OCI-LY1 (cell line): ENCODE measurements at regions not wholly inside any gene's neighbourhood (a gene's known extent, or its start where the extent isn't known, plus 50 kb on each side); places are given as distances from the start of the nearest gene placed in this dataset.

Source experiments
- H2AFZ ChIP-seq: fragments of 200-600 bp; sonication (generic), shearing (Covaris generic); 2 replicates; pipeline ENCODE4 v1.6.0; 2014; ENCODE audit warnings: antibody characterized with exemption, mild to moderate bottlenecking, low read length
- H3F3A ChIP-seq: fragments of 200-600 bp; sonication (generic), shearing (Covaris generic); 2 replicates; pipeline ENCODE4 v1.6.0; 2014; ENCODE audit warnings: mild to moderate bottlenecking, antibody characterized with exemption, low read length, moderate library complexity; ENCODE audit not compliant: insufficient read depth
- H3K27ac ChIP-seq: fragments of 200-600 bp; sonication (generic); 2 replicates; pipeline ENCODE4 v1.5.1; 2014; ENCODE audit warnings: low read length, mixed run types, mild to moderate bottlenecking, low read depth; ENCODE audit not compliant: poor library complexity, severe bottlenecking
- H3K27me3 ChIP-seq: fragments of 200-600 bp; sonication (generic); 2 replicates; pipeline ENCODE4 v1.6.0; 2014; ENCODE audit warnings: antibody characterized with exemption, mild to moderate bottlenecking, low read length, moderate library complexity; ENCODE audit not compliant: insufficient read depth
- H3K36me3 ChIP-seq: fragments of 200-600 bp; sonication (generic); 2 replicates; pipeline ENCODE4 v1.6.1; 2014; ENCODE audit warnings: mild to moderate bottlenecking, antibody characterized with exemption, low read length, moderate library complexity, mixed read lengths; ENCODE audit not compliant: insufficient read depth
- H3K4me1 ChIP-seq: fragments of 200-600 bp; sonication (generic); 2 replicates; pipeline ENCODE4 v1.5.1; 2014; ENCODE audit warnings: mild to moderate bottlenecking, low read length, moderate library complexity; ENCODE audit not compliant: insufficient read depth, severe bottlenecking
- H3K4me2 ChIP-seq: fragments of 200-600 bp; sonication (generic), shearing (Covaris generic); 2 replicates; pipeline ENCODE4 v1.6.1; 2014; ENCODE audit warnings: low read length
- H3K4me3 ChIP-seq: fragments of 200-600 bp; sonication (generic); 2 replicates; pipeline ENCODE4 v1.5.1; 2014; ENCODE audit warnings: low read length, low read depth, mild to moderate bottlenecking, mixed read lengths; ENCODE audit not compliant: poor library complexity, severe bottlenecking
- H3K79me2 ChIP-seq: fragments of 200-600 bp; shearing (Covaris generic); 2 replicates; pipeline ENCODE4 v1.6.1; 2016; ENCODE audit warnings: mixed run types, low read length, mixed read lengths; ENCODE audit not compliant: insufficient read depth
- H3K9ac ChIP-seq: fragments of 200-600 bp; sonication (generic), shearing (Covaris generic); 2 replicates; pipeline ENCODE4 v1.6.1; 2014; ENCODE audit warnings: mild to moderate bottlenecking, low read length, mixed read lengths
- H3K9me2 ChIP-seq: fragments of 200-600 bp; sonication (generic), shearing (Covaris generic); 2 replicates; pipeline ENCODE4 v1.6.1; 2014; ENCODE audit warnings: low read depth, mild to moderate bottlenecking, low read length, mixed read lengths
- H3K9me3 ChIP-seq: fragments of 200-600 bp; shearing (Covaris generic); 2 replicates; pipeline ENCODE4 v1.6.1; 2014; ENCODE audit warnings: low read length, mixed read lengths
- H4K20me1 ChIP-seq: fragments of 200-600 bp; sonication (generic), shearing (Covaris generic); 2 replicates; pipeline ENCODE4 v1.6.0; 2016; ENCODE audit warnings: mild to moderate bottlenecking, low read length; ENCODE audit not compliant: insufficient read depth
- EZH2 ChIP-seq: fragments of 200-600 bp; sonication (generic), shearing (Covaris generic); IDR thresholded peaks from 2 replicates; pipeline ENCODE4 v1.8.0; 2017; ENCODE audit warnings: borderline replicate concordance, mixed run types, mild to moderate bottlenecking, antibody characterized with exemption, low read length, moderate library complexity, mixed read lengths
- TF ChIP-seq, protein P1 (sequence below): fragments of 200-600 bp; sonication (generic), shearing (Covaris generic); IDR thresholded peaks from 2 replicates; pipeline ENCODE4 v1.5.1; 2017; ENCODE audit warnings: mild to moderate bottlenecking, antibody characterized with exemption, low read length, moderate library complexity, mixed read lengths

GRCh38 chr20:61031101-61031830 lies 220.8 kb upstream of the CDH4 start:
- H3K4me3 ChIP-seq, result no peak overlapping the region
- no peaks in the 10 kb centered on the region for H3F3A ChIP-seq
- no peaks in the 10 kb centered on the region for H3K27me3 ChIP-seq
- H3K27ac ChIP-seq, result no peak overlapping the region
- H3K9me2 ChIP-seq, result no peaks in the 10 kb centered on the region
- no peak overlapping the region for H3K9ac ChIP-seq
- no peaks in the 10 kb centered on the region for H3K79me2 ChIP-seq
- no peak overlapping the region for H3K4me2 ChIP-seq
- H3K4me1 ChIP-seq, result no peaks in the 10 kb centered on the region
- TF ChIP-seq EZH2, result no peak
- TF ChIP-seq, protein P1, sequence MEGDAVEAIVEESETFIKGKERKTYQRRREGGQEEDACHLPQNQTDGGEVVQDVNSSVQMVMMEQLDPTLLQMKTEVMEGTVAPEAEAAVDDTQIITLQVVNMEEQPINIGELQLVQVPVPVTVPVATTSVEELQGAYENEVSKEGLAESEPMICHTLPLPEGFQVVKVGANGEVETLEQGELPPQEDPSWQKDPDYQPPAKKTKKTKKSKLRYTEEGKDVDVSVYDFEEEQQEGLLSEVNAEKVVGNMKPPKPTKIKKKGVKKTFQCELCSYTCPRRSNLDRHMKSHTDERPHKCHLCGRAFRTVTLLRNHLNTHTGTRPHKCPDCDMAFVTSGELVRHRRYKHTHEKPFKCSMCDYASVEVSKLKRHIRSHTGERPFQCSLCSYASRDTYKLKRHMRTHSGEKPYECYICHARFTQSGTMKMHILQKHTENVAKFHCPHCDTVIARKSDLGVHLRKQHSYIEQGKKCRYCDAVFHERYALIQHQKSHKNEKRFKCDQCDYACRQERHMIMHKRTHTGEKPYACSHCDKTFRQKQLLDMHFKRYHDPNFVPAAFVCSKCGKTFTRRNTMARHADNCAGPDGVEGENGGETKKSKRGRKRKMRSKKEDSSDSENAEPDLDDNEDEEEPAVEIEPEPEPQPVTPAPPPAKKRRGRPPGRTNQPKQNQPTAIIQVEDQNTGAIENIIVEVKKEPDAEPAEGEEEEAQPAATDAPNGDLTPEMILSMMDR, result no peak
- H2AFZ ChIP-seq, result no peak overlapping the region
- H4K20me1 ChIP-seq, result no peaks in the 10 kb centered on the region
- H3K36me3 ChIP-seq, result no peaks in the 10 kb centered on the region
- H3K9me3 ChIP-seq, result no peaks in the 10 kb centered on the region

DNA sequence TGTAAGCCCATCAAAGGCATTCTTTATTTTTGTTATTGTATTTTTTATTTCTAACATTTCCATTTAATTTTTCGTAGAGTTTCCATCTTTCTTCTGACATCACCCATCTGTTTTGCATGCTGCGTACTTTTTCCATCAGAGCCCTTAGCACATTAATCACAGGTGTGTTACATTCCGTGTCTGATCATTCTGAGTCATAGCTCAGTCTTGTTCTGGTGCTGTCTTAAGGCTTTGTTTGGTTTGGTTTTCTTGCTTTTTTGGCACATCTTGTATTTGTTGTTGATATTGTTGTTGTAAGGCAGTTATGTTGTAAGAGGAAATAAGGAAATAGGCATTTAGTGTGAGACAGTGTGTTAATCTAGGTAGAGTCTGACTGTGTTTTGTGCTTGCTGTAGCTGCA lies 214.6 kb upstream of the CDH4 start:
- H3K9me2 ChIP-seq, result no peaks in the 10 kb centered on the region
- TF ChIP-seq EZH2, result no peak
- TF ChIP-seq, protein P1, result no peak
- H3K27me3 ChIP-seq, result no peaks in the 10 kb centered on the region
- H3K79me2 ChIP-seq, result no peaks in the 10 kb centered on the region
- H3K4me3 ChIP-seq, result no peak overlapping the region
- H3F3A ChIP-seq, result no peaks in the 10 kb centered on the region
- no peaks in the 10 kb centered on the region for H3K9me3 ChIP-seq
- no peak overlapping the region for H3K27ac ChIP-seq
- H2AFZ ChIP-seq, result no peak overlapping the region
- no peak overlapping the region for H3K9ac ChIP-seq
- H3K4me1 ChIP-seq, result no peaks in the 10 kb centered on the region
- no peaks in the 10 kb centered on the region for H3K36me3 ChIP-seq
- no peak overlapping the region for H3K4me2 ChIP-seq
- H4K20me1 ChIP-seq, result no peaks in the 10 kb centered on the region

- no peaks in the 10 kb centered on the region for H3K9me2 ChIP-seq
- TF ChIP-seq, protein P1, result no peak
- TF ChIP-seq EZH2, result no peak
- no peaks in the 10 kb centered on the region for H3K79me2 ChIP-seq
- no peaks in the 10 kb centered on the region for H3K36me3 ChIP-seq
- no peaks in the 10 kb centered on the region for H4K20me1 ChIP-seq
- no peaks in the 10 kb centered on the region for H3K27me3 ChIP-seq
- no peaks in the 10 kb centered on the region for H3K4me1 ChIP-seq
- H3K4me3 ChIP-seq, result no peak overlapping the region
- no peaks in the 10 kb centered on the region for H3F3A ChIP-seq
- no peaks in the 10 kb centered on the region for H3K9me3 ChIP-seq
- H3K4me2 ChIP-seq, result no peak overlapping the region
- H2AFZ ChIP-seq, result no peak overlapping the region
- no peak overlapping the region for H3K9ac ChIP-seq
- H3K27ac ChIP-seq, result no peak overlapping the region
These were observed 210.6 kb upstream of the CDH4 start for GRCh38 chr20:61041481-61041880.
